HG03097 (cell line): ENCODE measurements at regions not wholly inside any gene's neighbourhood (a gene's known extent, or its start where the extent isn't known, plus 50 kb on each side); places are given as distances from the start of the nearest gene placed in this dataset.
"Not testable (repeated sequence)": the region's sequence is repeated elsewhere in the genome, so short reads cannot be mapped to it uniquely, and the experiment has no call there.

ENCODE experiments used
- ATAC-seq: cut with Tn5 transposase; IDR thresholded peaks from one replicate; pipeline ENCODE4 v1.9.1; 2021; ENCODE audit not compliant: unreplicated experiment, low FRiP score

- ATAC-seq = no peak
Measured at GRCh38 chr10:8173243-8173865, 118.9 kb downstream of the GATA3 start.

GRCh38 chr10:8173866-8174243, 119.4 kb downstream of the GATA3 start:
- ATAC-seq = no peak

- no peak for ATAC-seq
Measured at GRCh38 chr10:8174762-8175161, 120.3 kb downstream of the GATA3 start.

- ATAC-seq = not testable (repeated sequence)
Measured at GRCh38 chr10:8177526-8177925, 123.0 kb downstream of the GATA3 start.

- not testable (repeated sequence) for ATAC-seq
Measured at GRCh38 chr10:8179773-8180172, 125.3 kb downstream of the GATA3 start.

GRCh38 chr10:8180360-8181109, 126.0 kb downstream of the GATA3 start:
- no peak for ATAC-seq

- ATAC-seq = no peak
Measured at GRCh38 chr10:8181496-8182157, 127.1 kb downstream of the GATA3 start.

- no peak for ATAC-seq
Measured at GRCh38 chr10:8182806-8183205, 128.3 kb downstream of the GATA3 start.

- no peak for ATAC-seq
Measured at GRCh38 chr10:8183241-8183704, 128.8 kb downstream of the GATA3 start.

GRCh38 chr10:8187171-8187666, 132.7 kb downstream of the GATA3 start:
- ATAC-seq = no peak

GRCh38 chr10:8189458-8189857, 135.0 kb downstream of the GATA3 start:
- ATAC-seq = no peak

- no peak for ATAC-seq
Measured at GRCh38 chr10:8192301-8192700, 137.8 kb downstream of the GATA3 start.

- ATAC-seq = no peak
Measured at GRCh38 chr10:8193546-8193945, 139.1 kb downstream of the GATA3 start.

GRCh38 chr10:8194050-8194449, 139.6 kb downstream of the GATA3 start:
- ATAC-seq = no peak

- ATAC-seq = no peak
Measured at GRCh38 chr10:8206882-8207281, 152.4 kb downstream of the GATA3 start.

- no peak for ATAC-seq
Measured at GRCh38 chr10:8211631-8212030, 157.1 kb downstream of the GATA3 start.

GRCh38 chr10:8213735-8214134, 159.2 kb downstream of the GATA3 start:
- no peak for ATAC-seq

- no peak for ATAC-seq
Measured at GRCh38 chr10:8214587-8214986, 160.1 kb downstream of the GATA3 start.

- ATAC-seq = no peak
Measured at GRCh38 chr10:8216893-8217292, 162.4 kb downstream of the GATA3 start.

- no peak for ATAC-seq
Measured at GRCh38 chr10:8221451-8221850, 167.0 kb downstream of the GATA3 start.

GRCh38 chr10:8224591-8224990, 170.1 kb downstream of the GATA3 start:
- ATAC-seq = no peak
